ENCODE measurements at regions not wholly inside any gene's neighbourhood (a gene's known extent, or its start where the extent isn't known, plus 50 kb on each side); places are given as distances from the start of the nearest gene placed in this dataset.
A peak's percentile ranks its signal among the peaks of the same experiment; 100 is the strongest.

DNA sequence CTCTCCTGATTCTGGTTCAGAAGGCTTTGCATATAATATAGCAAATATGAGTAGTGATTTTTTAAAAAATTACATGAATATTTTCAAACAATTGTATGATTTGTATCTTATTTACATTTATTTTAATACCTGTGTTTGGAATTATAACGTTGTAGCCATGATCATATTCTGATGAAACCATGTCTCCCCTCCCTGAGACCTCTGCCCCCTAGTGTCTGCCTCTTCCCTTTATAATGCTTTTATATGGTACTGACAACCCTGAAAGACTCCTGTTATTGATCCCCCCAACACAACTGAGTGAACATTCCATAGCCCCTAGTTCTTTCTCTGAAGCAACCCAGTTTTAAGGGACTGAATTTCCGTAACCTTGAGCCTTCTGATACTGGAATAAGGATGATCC, 187.4 kb downstream of the SOX3 start:
- TF ChIP-seq OVOL3 (tag by site-specific recombination; IDR thresholded peaks at IDR 0.05) (no peak), CTCF (tag by site-specific recombination; IDR thresholded peaks at IDR 0.05) (0 out of 2 replicates have a peak, but pooled peaks have one; percentile 19), ZNF341 (tag by site-specific recombination; IDR thresholded peaks at IDR 0.05; ENCODE audit: low read depth) (no peak), REST (tag by site-specific recombination; IDR thresholded peaks at IDR 0.05) (no peak)

Measured in HEK293 (cell line).